ENCODE measurements at regions not wholly inside any gene's neighbourhood (a gene's known extent, or its start where the extent isn't known, plus 50 kb on each side); places are given as distances from the start of the nearest gene placed in this dataset.

- DNase-seq (ENCODE audit: low spot score): no peak
Measured at GRCh38 chr10:83937161-83937560, 202.1 kb upstream of the GHITM start.

DNA sequence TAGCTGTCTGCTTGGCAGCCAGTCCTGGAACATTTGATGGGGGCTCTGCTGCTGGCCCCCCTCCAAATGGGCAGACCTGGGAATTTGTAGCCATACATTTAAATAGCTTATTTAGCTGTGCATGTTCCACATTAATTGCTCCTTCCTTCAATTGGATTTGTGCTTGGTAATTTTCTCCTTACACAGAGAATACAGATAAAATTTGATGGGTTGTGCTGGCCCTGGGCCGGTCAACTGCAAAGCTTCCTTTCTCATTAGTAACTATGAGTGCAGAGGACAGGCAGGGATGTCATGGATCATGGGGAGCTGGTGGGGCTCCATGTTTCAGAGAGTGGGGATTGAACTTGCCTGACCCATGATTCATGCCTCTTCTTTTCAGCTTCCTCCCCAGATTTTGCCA, 201.5 kb upstream of the GHITM start:
- no peak for DNase-seq (ENCODE audit: low spot score)

GRCh38 chr10:83941189-83941588, 198.1 kb upstream of the GHITM start:
- no peak for DNase-seq (ENCODE audit: low spot score)

DNA sequence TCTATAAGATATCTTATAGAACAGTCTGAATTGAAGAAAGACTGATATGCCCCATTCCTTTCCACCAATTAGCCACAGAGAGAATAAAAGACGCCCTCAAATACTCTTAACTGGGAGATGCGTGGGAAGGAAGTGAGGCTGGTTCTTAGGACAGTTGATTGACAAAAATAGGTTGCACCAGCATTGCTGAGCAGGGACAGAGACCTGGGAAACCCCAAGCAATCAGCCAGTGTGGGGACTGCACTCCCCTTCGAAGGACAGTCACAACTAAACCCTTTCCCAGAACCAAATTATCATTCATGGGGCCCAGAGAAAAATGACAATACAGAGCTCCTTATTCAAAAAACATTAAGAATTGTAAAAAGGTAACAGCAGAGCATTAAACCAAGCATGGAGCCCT, 196.9 kb upstream of the GHITM start:
- DNase-seq (ENCODE audit: low spot score): no peak

- no peak for DNase-seq (ENCODE audit: low spot score)
Measured at GRCh38 chr10:83943049-83943448, 196.3 kb upstream of the GHITM start.

- DNase-seq (ENCODE audit: low spot score): no peak
Measured at GRCh38 chr10:83943920-83944319, 195.4 kb upstream of the GHITM start.

- no peak for DNase-seq (ENCODE audit: low spot score)
Measured at GRCh38 chr10:83945982-83946718, 193.2 kb upstream of the GHITM start.

DNA sequence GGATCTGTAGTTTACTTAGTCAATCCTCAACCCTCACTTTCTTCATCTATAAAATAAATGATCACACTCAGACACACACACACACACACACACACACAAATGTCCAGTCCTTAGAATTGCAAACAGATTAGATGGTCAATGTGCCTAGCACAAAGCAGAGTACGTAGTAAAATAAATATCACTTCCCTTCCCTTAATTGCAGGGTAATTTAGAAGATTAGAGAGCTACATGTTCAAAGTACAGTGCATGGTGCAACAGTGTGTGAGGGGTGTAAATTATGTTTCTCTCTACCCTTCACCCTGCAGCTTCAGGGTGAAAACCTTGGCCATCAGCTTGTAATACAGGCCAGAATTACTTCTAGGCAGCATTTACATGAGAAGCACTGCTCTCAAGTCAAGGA, 187.0 kb upstream of the GHITM start:
- DNase-seq (ENCODE audit: low spot score): no peak

GRCh38 chr10:83953589-83953988, 185.7 kb upstream of the GHITM start:
- DNase-seq (ENCODE audit: low spot score): no peak

- DNase-seq (ENCODE audit: low spot score): no peak
Measured at GRCh38 chr10:83954193-83954799, 185.0 kb upstream of the GHITM start.

GRCh38 chr10:83955406-83955805, 183.9 kb upstream of the GHITM start:
- no peak for DNase-seq (ENCODE audit: low spot score)

DNA sequence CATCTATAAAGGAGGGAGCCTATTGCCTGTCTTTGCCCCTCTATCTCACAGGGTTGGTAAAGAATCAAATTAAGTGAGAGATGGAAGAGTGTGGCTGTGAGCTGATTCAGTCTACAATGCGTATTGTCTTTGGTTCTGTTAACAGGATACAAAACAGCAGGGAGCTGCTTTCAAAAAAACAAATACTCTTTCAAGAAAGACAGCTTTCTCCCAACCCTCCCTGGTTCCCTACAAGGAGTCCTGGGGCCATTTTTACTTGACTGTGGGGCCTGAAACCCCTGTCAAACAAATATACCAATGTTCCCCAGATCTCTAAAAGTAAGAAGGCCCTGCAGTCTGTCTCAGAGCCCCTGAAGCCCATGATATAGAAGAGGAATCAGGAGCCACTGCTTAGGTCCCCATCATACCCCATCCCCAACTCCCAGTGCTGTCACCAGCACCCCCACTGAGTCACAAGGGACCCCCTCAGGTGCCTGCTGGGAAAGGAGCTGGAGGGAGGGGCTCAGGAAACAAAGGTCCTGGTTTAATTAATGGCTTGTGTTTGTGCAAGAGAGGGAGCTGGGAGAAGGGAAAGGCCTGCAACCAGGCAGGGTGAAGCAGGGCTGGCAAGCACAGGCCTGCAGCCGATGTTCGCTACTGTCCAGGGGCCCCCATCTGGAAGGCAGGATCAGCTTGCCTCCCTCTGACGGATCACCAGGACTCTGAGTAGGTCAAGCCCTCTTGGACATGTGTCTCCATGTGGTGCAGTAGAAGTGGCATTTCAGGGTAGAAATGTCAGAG, 182.0 kb upstream of the GHITM start:
- DNase-seq (ENCODE audit: low spot score): no peak

DNA sequence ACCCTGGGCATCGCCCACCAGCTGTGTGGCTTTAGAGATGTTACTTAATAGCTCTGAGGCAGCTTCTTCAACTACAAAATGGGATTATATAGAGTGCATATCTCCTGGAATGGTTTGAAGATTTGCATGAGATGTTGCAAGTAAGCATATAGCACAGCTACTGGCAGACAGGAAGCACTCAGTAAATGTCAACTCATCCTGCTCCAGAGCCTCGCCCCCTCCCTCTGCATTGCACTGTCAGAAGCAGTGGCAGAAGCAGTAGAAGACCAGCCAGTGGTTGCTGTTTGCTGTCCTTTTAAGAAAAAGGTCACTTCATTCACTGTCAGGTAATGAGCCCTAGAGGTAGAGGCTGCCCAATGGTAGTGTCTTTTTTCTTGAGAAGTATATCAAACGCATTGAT, 180.0 kb upstream of the GHITM start:
- DNase-seq (ENCODE audit: low spot score): no peak

GRCh38 chr10:83960125-83960524, 179.2 kb upstream of the GHITM start:
- no peak for DNase-seq (ENCODE audit: low spot score)

DNA sequence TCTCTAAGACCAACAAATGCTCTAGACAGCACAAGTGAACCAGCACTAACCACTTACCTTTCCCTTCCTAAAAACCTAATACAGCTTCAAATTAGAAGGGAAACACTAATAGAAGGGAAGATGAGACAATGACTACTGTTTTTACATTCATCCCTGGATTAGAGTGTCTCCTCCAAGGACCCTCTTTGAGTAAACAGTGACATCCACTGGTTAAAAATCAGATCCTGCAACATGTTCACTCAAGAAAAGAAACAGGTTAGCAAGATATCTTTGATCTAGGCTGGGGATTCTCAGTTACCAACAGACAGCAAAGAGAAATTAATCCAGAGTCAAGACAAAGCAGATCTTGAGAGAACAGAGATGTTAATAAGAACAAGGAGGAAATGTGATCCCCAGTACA, 177.7 kb upstream of the GHITM start:
- DNase-seq (ENCODE audit: low spot score): no peak

DNA sequence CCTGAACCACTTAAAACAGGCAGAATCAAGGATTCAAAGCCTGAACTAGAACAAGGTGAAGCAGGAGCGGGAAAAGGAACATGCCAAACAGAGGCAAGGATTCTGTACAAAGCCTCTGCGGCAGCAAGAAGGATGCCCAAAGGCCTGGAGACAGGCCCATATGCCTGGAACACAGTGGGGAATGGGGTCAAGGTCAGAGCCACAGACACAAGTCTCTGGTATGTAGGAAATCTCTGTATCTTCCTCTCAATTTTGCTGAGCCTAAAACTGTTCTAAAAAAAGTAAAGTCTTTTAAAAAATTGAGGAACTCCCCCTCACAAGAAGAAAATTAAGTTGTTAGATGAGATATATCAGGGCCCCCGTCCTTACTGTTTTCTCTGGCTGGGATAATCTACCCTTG, 175.9 kb upstream of the GHITM start:
- no peak for DNase-seq (ENCODE audit: low spot score)

- DNase-seq (ENCODE audit: low spot score): no peak
Measured at GRCh38 chr10:83965473-83965872, 173.8 kb upstream of the GHITM start.

DNA sequence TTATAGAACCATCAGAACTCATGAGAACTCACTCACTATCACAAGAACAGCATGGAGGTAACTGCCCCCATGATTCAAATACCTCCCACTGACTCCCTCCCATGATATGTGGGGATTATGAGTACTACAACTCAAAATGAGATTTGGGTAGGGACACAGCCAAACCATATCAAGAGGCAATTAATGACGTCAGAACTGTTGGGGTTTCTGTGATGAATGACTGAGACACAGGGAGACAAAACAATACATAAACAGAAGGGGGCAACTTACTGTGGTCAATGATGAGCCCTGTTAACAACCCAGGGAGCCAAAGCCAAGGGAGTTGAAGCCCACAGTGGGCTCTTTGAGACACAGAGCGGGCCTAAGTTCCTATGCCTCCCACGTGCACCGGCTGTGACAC, 171.3 kb upstream of the GHITM start:
- DNase-seq (ENCODE audit: low spot score): no peak

GRCh38 chr10:83978681-83979383, 160.5 kb upstream of the GHITM start:
- no peak for DNase-seq (ENCODE audit: low spot score)

- DNase-seq (ENCODE audit: low spot score): no peak
Measured at GRCh38 chr10:83982812-83983211, 156.5 kb upstream of the GHITM start.

- no peak for DNase-seq (ENCODE audit: low spot score)
Measured at GRCh38 chr10:83983578-83984255, 155.6 kb upstream of the GHITM start.

GRCh38 chr10:83984256-83984640, 155.1 kb upstream of the GHITM start:
- DNase-seq (ENCODE audit: low spot score): no peak
